Liver (tissue), 8 donors: ENCODE measurements at regions not wholly inside any gene's neighbourhood (a gene's known extent, or its start where the extent isn't known, plus 50 kb on each side); places are given as distances from the start of the nearest gene placed in this dataset.

Source experiments
- DNase-seq: peaks from one replicate; pipeline ENCODE4 v3.0.0-alpha.2; 2017; ENCODE audit warnings: low spot score
- H3K27ac ChIP-seq, 2 donors: one replicate each; pipeline ENCODE4 v1.7.0; 2013; ENCODE audit warnings: inconsistent platforms in 2 of 2, low read length in 2 of 2, control low read depth in 1 of 2, low read depth in 1 of 2, mild to moderate bottlenecking in 1 of 2
- H3K27me3 ChIP-seq, 4 donors: one replicate each; pipeline versions ENCODE4 v1.6.1 to v1.7.0; 2013; ENCODE audit warnings: low read length in 3 of 4, inconsistent platforms in 1 of 4, mild to moderate bottlenecking in 1 of 4, moderate library complexity in 1 of 4; ENCODE audit not compliant: control insufficient read depth in 4 of 4, insufficient read depth in 4 of 4
- H3K36me3 ChIP-seq, 4 donors: one replicate each; pipeline versions ENCODE4 v1.6.1 to v1.7.0; 2013; ENCODE audit warnings: low read length in 3 of 4, mild to moderate bottlenecking in 3 of 4, low read depth in 1 of 4, moderate library complexity in 1 of 4; ENCODE audit not compliant: control insufficient read depth in 4 of 4, insufficient read depth in 3 of 4
- H3K4me1 ChIP-seq, 4 donors: one replicate each; pipeline versions ENCODE4 v1.6.1 to v1.7.0; 2013; ENCODE audit warnings: low read length in 3 of 4, mild to moderate bottlenecking in 3 of 4, moderate library complexity in 1 of 4; ENCODE audit not compliant: control insufficient read depth in 4 of 4, insufficient read depth in 4 of 4
- H3K4me3 ChIP-seq, 3 donors: one replicate each; pipeline versions ENCODE4 v1.6.1 to v1.7.0; 2013; ENCODE audit warnings: low read length in 3 of 3, control low read depth in 1 of 3, low read depth in 1 of 3, mild to moderate bottlenecking in 1 of 3
- H3K9ac ChIP-seq, 2 donors: one replicate each; pipeline ENCODE4 v1.7.0; 2013; ENCODE audit warnings: low read length in 2 of 2, mild to moderate bottlenecking in 2 of 2, moderate library complexity in 2 of 2, control low read depth in 1 of 2, low read depth in 1 of 2
- H3K9me3 ChIP-seq, 4 donors: one replicate each; pipeline versions ENCODE4 v1.6.1 to v1.7.0; 2013; ENCODE audit warnings: low read length in 3 of 4; ENCODE audit not compliant: control insufficient read depth in 4 of 4
- CTCF ChIP-seq: fragments of 150-350 bp; IDR thresholded peaks from 2 replicates; pipeline ENCODE4 v1.5.1; 2017; ENCODE audit warnings: improper control_type of control experiment, low read depth, low read length; ENCODE audit not compliant: missing input control
- EGR1 ChIP-seq, 2 donors: IDR thresholded peaks; 2 replicates each; pipeline ENCODE4 v1.6.1; 2016 to 2018; ENCODE audit warnings: antibody characterized with exemption in 2 of 2, low read depth in 2 of 2
- FOXA1 ChIP-seq: IDR thresholded peaks from 2 replicates; pipeline ENCODE4 v1.6.1; 2016; ENCODE audit warnings: antibody characterized with exemption
- FOXA2 ChIP-seq: IDR thresholded peaks from 2 replicates; pipeline ENCODE4 v1.6.1; 2016; ENCODE audit warnings: antibody characterized with exemption
- GABPA ChIP-seq, 2 donors: IDR thresholded peaks in 1 of 2; conservative IDR thresholded peaks in 1 of 2; 2 replicates each; pipeline ENCODE4 v1.6.1; 2016; ENCODE audit warnings: antibody characterized with exemption in 2 of 2, mild to moderate bottlenecking in 1 of 2, moderate library complexity in 1 of 2
- HNF4A ChIP-seq, 2 donors: conservative IDR thresholded peaks; 2 replicates each; pipeline ENCODE4 v1.6.1; 2016; ENCODE audit warnings: antibody characterized with exemption in 2 of 2, mild to moderate bottlenecking in 2 of 2
- HNF4G ChIP-seq: IDR thresholded peaks from 2 replicates; pipeline ENCODE4 v1.6.1; 2016; ENCODE audit warnings: antibody characterized with exemption
- JUND ChIP-seq, 2 donors: IDR thresholded peaks; 2 replicates each; pipeline ENCODE4 v1.6.1; 2016; ENCODE audit warnings: antibody characterized with exemption in 2 of 2
- NR2F2 ChIP-seq: IDR thresholded peaks from 2 replicates; pipeline ENCODE4 v1.6.1; 2016; ENCODE audit warnings: antibody characterized with exemption
- RAD21 ChIP-seq, 2 donors: IDR thresholded peaks; 2 replicates each; pipeline ENCODE4 v1.6.1; 2016; ENCODE audit warnings: antibody characterized with exemption in 2 of 2, mild to moderate bottlenecking in 2 of 2
- REST ChIP-seq: IDR thresholded peaks from 2 replicates; pipeline ENCODE4 v1.6.1; 2016; ENCODE audit warnings: antibody characterized with exemption, mild to moderate bottlenecking
- RXRA ChIP-seq, 2 donors: IDR thresholded peaks; 2 replicates each; pipeline ENCODE4 v1.6.1; 2017 to 2018; ENCODE audit warnings: antibody characterized with exemption in 2 of 2, mild to moderate bottlenecking in 1 of 2
- SP1 ChIP-seq: IDR thresholded peaks from 2 replicates; pipeline ENCODE4 v1.6.1; 2018; ENCODE audit warnings: antibody characterized with exemption, mild to moderate bottlenecking
- TAF1 ChIP-seq: conservative IDR thresholded peaks from 2 replicates; pipeline ENCODE4 v1.6.1; 2016; ENCODE audit warnings: antibody characterized with exemption, mild to moderate bottlenecking
- YY1 ChIP-seq: IDR thresholded peaks from 2 replicates; pipeline ENCODE4 v1.6.1; 2016; ENCODE audit warnings: antibody characterized with exemption, mild to moderate bottlenecking
- ZBTB33 ChIP-seq: IDR thresholded peaks from 2 replicates; pipeline ENCODE4 v1.6.1; 2016; ENCODE audit warnings: antibody characterized with exemption
- WGBS: extraction: QIAGEN DNeasy Blood & Tissue Kit; methylation state at CpG from one replicate; pipeline ENCODE4 v1.1.7; 2013; 5-methylcytosine and 5-hydroxymethylcytosine counted together
- TF ChIP-seq, protein P1 (sequence below): IDR thresholded peaks from 2 replicates; pipeline ENCODE4 v1.6.1; 2016; ENCODE audit warnings: antibody characterized with exemption
- TF ChIP-seq, protein P2 (sequence below): IDR thresholded peaks from 2 replicates; pipeline ENCODE4 v1.6.1; 2016; ENCODE audit warnings: antibody characterized with exemption
- donor health status: healthy.
- donor health status: healthy.
- donor health status: healthy.
- donor health status: healthy.
- donor health status: healthy.

DNA sequence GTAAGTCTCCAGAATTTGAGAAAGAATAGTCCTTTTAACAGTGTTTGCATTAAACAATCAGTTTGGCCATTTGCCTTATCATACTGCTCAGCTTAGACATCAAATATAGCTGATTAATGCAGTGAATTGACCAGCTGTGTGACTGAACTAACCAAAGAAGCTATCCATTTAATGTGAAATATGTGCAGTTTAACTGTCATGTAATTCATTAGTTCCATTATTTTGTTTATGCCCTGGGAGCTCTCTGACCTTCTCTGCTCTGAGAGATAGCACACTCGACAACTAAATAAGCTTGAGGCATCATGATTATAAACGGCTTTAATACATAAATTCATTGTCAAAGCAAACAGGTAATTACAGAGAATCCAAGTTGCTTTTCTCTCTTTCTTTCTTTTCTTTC, 324.3 kb upstream of the PCDH7 start:
- Histone ChIP-seq H3K9ac (no peak overlapping the region), H3K36me3 (no peaks in the 10 kb centered on the region), H3K4me1 (no peaks in the 10 kb centered on the region), H3K9me3 (no peaks in the 10 kb centered on the region), H3K4me3 (no peak overlapping the region), H3K27me3 (no peaks in the 10 kb centered on the region), H3K27ac (no peak overlapping the region)
- TF ChIP-seq RAD21 (IDR thresholded peaks at IDR 0.05) (no peak), FOXA1 (no peak), EGR1 (IDR thresholded peaks at IDR 0.05; ENCODE audit: low read depth in 2 of 2) (no peak), RXRA (IDR thresholded peaks at IDR 0.05) (no peak), HNF4G (no peak), TAF1 (no peak), ZBTB33 (no peak), FOXA2 (no peak), NR2F2 (no peak), REST (no peak), YY1 (no peak), CTCF (no peak), HNF4A (conservative IDR thresholded peaks at IDR 0.05) (no peak), JUND (IDR thresholded peaks at IDR 0.05) (no peak), GABPA (IDR thresholded peaks at IDR 0.05 in 1 of 2, conservative IDR thresholded peaks at IDR 0.05 in 1 of 2) (no peak), SP1 (no peak)
- TF ChIP-seq, protein P1, sequence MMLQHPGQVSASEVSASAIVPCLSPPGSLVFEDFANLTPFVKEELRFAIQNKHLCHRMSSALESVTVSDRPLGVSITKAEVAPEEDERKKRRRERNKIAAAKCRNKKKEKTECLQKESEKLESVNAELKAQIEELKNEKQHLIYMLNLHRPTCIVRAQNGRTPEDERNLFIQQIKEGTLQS, result no peak
- TF ChIP-seq, protein P2, sequence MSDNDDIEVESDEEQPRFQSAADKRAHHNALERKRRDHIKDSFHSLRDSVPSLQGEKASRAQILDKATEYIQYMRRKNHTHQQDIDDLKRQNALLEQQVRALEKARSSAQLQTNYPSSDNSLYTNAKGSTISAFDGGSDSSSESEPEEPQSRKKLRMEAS, result no peak
- 73% methylated on average over 2 of the region's 2 CpGs for WGBS
- no peak for DNase-seq
